ENCODE measurements at regions not wholly inside any gene's neighbourhood (a gene's known extent, or its start where the extent isn't known, plus 50 kb on each side); places are given as distances from the start of the nearest gene placed in this dataset.

DNA sequence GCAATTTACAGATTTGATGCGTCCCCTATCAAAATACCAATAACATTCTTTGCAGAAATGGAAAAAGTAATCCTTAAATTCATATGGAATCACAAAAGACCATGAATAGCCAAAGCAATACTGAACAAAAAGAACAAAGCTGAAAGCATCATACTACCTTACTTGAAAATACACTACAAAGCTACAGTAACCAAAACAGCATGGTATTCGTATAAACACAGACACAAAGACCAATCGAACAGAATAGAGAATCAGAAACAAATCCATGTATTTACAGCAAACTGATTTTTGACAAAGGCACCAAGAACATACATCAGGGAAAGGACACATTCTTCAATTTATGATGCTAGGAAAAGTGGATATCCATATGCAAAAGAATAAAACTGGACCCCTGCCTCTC, 206.5 kb upstream of the PDE10A start:
- DNase-seq: no peak

DNA sequence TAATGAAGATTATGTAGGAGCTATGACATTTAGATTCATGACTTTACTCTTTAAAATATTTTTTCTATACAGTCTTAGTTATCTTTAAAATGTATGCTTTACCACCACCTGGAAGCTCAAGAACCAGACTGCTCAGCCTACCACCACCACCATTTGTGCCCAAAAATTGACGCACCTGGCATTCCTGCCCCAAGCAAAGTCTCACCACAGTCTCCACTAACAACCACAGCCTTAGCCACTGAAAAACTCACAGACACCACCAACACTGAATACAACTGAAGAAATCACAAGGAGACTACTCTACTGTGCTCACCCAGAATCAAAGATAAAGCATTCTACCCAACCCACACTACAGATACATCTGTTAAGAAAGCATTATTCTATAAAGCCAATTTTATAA, 201.9 kb upstream of the PDE10A start:
- no peak for DNase-seq

DNA sequence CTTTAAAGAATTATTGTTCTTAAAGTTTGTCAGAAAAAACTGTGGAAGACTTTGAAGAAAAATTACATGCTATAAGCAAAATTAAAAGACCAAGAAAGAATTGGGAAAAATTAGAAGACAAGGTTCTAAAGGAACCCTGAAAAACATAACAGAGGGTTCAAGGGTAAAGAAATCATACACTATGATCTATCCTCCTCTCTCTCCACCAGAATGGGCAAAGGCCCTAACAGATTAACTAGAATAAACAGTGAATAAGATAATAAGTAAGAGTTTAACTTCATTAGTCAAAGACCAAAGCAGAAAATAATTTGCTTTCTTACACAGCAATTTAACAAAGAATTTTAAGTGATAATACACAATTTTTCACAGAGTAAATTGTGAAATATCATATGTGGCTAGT, 201.2 kb upstream of the PDE10A start:
- DNase-seq: no peak

DNA sequence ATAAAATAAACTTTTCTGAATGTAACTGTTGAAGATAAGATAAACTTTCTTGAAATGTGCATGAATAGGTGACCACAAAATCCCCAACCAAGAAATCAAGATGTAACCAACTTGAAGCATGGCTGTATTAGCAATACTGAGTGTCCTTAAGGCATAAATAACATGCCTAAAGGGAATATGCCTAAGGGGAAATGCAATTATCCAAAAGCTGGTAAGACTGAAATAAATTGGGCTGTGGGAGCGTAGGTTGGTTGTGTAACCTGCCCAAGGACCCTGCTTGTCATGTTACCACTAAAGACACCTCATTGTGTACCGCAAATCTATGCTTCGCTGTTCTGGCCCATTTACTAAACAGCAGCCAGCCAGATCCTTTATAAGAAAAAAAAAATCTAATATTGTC, 200.8 kb upstream of the PDE10A start:
- no peak for DNase-seq

DNA sequence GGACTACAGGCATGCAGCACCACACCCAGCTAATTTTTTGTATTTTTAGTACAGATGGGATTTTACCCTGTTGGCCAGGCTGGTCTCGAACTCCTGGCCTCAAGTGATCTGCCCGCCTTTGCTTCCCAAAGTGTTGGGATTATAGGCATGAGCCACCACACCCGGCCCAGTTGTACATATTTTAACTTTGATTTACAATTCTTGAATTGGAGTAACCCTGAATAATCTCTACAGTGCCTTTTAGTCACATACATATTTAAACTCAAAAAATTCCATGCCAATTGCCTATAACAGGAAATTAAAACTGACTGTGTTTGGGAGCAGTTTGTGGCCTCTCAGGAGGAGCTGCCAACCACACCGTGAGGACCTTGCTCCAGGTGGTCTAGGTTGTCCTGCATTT, 199.8 kb upstream of the PDE10A start:
- DNase-seq: no peak

DNA sequence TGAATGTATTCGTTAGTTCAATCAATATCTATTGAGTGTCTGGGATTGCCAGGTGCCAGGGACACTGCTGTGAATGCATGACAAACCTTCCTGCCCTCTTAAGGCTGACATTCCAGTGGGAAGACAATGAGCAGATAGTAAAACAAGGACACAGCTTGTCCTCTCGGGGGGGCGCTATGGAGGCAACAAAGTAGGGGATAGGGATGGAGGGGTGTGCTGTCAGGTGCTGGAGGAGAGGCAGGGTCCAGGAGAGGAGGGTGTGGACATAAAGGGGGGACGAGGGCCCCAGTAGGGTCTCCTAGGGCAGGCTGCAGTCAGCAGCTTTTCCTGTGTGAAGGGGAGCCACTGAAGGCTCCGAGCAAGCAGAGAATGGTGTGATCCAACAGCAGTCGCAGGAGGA, 198.2 kb upstream of the PDE10A start:
- DNase-seq: no peak

DNA sequence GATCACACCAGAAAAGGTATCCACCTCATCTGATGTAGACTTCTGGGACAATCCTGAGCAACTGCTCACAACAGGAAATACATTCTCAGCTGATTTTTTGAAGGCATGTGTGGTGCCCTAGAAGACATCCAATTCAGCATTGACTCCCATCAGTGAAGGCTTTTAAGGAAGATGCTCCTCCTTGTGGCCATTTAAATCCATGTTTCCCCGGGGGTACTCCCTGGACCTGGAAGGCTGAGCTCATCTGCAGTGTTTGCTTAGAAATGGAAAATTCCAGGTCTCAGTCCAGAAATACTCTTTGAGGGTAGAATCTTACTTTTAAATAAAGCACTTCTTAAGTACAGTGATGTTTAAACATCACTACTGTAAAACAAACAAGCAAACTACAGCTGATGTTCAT, 195.5 kb upstream of the PDE10A start:
- no peak for DNase-seq

DNA sequence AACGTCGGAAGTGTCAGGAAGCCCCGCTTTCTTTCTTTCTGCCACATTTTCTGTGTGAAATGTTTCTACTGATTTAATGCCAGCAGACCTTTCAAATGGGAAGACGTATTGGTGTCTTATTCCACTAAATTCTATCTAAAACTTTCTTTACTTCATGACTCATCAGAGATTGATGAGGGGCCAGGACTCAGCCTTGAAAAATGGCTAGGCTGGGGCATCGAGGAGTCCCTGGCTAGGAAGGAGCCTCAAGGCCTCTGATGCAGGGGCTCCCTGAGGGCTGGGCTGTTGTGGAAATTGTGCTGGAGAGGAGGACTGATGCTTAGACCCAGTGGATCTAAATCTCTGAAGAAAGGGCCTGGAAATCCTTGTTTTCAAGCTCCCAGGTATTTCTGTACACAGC, 192.8 kb upstream of the PDE10A start:
- no peak for DNase-seq

DNA sequence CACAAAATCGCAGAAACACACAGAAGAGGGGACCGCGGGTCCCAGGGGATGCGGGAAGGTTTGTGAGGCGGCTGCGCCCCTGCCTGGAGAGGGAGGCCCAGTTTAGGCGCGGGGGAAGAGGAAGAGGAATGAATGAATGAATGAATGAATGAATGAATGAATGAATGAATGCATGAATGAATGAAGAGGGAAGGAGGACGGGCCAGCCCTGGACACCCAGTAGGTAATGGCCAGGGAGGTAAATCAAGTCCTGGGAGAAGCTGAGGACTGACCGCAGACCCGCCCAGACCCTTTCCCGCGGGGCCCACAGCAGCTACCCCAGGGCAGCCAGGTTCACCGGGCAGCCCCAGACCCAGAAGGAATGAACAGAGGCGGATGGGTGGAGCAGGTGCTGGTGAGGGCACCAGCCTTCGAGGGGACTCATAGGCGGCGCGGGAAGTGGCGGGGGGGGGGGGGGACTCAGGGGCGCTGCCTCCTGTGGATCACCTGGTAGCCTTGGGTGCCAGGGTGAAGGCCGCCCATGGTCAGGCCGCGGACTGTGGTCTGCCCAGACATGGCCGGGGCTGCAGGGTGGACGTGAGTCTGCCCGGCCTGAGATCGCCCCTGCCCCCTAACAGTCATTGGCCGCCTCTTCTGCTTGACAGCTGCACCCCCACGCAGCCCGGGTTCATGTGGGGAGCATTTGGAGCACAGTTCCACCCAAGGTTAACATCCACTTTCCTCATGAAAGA, 192.0 kb upstream of the PDE10A start:
- DNase-seq: no peak

DNA sequence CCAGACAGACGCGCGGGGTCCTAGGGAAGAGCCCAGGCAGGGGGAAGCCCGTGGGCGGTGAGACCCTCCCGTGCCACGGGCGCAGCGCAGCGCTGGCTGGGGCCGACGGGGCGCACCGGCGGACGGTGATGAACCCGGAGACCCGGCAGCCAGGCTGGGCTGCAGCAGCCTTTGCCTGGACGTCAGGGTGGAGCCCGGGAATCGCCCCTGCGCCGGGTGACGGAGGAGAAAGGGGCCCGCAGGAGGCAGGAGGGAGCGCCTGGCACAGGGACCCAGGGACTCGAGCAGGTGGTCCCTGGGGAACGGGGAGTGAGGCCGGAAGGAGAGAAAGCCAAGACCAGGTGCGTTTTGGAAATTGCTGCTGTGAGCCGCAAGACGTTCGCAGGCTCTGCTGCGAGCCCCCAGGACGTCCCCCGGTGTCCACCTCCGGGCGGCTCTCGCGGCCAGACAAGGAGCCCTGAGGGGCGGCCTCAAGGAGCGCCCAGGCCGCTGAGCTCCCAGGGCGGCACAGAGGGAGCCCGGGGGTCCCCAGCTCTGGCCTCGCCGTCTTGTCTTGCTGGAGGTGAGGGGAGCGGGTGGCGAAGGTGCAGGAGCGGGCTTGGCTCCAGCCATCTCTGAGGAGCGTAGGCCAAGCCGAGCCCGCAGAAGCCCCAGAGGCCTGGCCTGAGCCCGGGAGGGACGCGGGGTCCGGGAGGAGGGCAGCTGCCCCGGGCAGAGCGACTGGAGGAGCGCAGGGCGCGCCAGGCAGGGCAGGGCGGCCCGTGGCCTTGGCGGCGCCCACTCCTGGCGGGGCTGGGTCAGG, 191.2 kb upstream of the PDE10A start:
- DNase-seq: no peak

DNA sequence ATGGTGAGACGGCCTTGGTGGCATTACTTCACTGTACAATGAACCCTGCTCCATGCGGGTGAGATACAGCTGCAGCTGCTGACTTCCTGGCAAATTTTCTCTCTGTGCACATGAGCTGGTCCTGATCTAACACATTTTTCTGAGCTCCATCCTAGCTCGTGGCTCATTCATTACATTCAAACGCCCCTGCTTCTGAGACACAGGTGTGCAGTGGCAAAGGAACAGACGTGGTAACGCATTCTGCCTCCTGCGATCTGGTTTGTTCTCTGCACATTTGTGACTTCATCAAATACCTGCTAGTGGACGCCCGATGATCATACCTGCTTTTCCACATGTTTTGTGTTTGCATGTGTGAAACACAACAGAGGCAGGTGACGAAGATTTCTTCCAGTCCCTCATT, 189.6 kb upstream of the PDE10A start:
- DNase-seq: no peak

DNA sequence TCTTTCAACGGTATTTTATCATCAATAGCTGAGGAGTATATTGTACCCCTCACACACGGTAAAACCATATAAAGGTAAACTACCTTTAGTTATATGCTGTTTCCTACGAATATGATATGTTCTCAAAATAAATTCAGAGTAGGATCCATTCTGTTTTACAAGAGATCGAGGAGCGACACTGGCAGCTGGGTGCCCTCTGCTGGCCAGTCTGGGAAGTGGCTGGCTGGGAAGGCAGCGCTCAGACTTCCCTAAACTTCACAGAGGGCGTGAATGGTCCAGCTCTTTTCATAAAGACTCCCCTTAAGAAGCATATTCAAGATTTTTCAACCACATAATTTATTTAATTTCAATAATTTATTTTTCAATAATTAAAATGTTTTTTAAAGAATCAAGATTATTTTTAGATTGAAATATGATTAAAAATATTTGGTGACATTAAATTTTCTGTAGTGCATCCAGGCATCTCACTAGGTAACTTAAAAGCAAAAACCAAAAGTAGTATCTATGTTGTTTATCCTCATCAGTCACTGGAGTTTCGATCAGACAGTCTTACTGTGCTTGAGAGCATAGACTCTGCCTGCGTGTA, 187.5 kb upstream of the PDE10A start:
- DNase-seq: no peak

DNA sequence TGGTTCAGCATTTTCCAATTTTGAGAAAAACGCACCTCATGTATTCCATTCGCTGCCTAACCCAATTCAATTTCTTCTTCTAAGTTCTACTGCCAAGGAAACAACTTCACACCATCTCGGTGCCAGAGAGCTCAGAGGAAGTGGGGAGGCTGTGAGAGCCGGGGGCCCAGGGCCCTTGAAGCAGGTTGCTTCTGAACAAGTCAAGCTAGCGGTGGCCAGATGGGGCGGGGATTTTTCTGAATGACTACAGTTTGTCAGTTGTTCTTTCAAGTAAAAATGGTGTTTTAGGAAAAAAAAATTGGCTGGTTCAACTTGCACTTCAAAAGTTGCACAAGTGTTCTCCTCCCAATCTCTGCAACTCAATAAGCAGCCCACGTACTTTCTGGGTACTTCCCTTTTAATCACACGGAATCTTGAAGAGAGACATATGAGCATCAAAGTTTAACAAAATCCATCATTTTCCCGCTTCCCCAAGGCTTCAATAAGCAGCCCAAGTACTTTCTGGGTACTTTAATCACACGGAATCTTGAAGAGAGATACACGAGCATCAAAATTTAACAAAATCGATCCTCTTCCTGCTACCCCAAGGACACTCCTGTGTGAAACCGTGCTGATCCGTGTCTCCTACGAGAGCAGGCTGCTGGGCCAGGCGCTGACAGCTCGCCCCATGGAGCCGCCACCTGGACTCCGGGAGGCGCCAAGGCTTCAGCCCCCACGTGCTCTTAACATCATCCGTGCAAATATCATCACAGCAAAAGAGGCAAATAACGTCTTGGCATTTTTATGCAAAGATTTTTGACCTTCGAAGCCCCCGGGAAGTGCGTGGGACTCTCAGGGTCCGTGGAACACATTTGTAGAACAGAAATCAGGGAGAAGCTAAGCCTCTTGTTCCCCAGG, 186.7 kb upstream of the PDE10A start:
- no peak for DNase-seq

DNA sequence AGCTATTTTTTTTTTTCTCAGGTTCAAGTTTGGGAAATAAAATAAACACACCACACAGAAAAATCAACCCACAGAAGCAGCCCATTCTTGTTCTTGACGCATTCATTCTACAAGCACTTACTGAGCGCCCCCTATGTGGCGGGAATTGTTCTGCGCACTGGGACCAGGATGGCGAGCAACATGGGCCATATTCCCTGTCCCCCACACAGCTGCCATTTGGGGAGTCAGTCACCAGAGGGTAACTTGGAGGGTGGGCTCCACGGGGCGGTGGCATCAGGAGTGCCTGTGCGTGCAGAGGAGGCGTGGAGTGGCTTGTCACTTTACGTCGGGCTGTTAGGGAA, 185.0 kb upstream of the PDE10A start:
- no peak for DNase-seq

DNA sequence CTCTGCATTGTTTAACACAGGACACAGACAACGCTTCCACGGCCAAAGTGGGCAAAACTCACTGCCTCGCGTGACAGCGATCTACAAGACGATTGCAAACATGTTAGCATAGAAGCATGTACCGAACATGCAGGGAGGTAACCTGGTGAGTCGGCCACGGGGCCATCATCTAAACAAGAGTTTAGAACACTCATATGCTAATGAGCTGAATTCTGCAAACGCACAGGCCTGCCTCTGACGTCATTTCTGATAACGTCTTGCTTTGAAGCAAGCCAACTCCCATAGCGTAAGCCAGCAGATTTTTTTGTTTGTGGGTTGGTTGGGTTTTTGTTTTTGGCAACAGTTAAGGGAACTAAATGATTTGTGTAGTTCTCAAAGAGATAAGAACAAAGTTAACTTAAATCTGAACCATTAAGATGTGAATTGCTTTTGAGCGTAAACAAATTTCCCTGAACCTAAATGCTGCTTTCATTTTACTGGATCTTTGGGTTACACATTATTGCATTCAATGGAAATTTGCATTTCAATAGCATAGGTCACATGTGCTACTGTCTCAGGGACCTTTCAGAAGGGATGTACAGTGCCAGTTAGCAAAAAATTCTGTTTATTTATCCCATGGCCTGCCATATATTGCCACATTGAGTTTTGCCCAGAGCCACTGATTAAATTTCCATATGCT, 184.5 kb upstream of the PDE10A start:
- DNase-seq: no peak

DNA sequence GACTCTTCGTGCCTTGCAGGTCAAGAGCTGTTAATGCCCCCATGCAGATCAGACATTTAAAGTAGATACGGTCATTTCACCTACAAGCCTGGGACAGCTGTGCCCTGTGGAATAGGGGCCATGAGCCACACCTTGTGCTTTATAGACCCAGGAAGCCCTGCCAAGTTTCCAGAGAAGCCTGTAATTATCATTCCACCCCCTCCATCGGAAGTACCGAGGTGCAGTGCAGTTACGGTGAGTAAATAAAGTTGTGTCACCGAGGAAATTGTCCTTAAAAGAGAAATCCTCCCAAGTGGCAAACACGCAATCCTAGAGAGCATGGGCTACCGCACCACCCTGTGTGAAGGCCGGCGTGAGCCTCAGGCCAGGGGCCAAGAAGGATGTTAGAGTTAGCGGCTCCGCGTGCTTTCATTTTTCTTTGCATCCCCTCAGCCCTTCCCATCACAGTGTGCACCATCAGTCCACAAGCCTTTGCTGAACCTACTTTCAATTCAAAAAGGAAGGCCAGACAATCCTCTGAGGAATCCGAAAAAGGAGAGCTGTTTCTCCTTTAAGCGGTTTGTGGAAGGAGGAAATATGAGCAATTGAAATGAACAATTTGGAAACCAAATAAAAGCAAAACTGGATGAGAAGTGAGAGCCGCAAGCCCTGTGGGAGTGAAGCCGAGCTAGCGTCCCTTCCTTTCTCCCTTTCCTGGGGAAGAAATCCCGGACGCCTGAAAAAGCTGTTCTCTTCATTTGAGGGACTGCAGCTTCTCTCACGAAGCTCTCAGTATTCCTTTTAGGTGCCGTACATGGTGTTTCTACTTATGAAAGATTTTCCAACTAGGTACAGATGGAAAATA, 183.3 kb upstream of the PDE10A start:
- no peak for DNase-seq

DNA sequence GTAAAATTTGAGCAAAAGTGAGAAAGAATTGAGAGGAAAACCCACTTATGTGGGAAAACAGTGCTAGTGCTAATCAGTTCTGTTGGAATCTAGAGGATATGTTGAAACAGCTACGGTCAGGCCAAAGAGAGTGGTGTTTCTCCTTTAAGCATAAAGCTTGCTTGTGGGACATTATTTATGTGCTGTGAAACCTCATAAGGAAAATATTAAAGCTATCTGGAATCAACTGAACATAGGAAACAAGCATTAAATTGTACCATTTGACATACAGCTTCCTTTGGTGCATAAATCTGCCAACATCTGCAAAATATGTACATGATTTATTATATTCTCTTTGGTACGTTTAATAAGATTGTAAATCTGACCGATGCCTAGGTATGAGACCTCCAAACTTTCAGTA, 182.5 kb upstream of the PDE10A start:
- DNase-seq: no peak

DNA sequence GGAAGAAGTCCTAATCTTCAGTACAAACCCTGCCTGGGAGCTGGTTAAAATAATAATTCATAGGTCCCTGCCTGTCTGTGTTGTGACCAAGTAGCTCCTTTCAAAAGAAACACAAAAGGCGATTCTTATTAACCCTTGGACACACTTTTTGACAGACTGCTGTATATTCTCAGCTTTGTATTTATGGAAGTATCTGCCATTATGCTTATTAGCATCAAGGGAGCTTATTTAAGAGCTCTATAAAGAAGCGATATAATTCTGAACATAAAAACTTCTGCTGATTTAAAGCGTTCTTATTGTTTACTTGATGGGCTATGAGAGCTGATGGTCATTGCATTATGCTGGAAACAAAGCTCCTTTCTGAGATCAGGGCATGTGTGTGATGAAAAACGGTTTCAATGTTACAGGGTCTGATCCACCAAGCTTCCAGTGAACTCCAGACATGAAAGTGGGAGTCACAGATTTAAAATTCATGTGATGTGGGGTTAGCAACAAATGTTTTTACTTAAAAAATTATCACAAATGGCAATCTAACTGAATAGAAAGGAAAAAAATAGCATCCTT, 181.8 kb upstream of the PDE10A start:
- no peak for DNase-seq

DNA sequence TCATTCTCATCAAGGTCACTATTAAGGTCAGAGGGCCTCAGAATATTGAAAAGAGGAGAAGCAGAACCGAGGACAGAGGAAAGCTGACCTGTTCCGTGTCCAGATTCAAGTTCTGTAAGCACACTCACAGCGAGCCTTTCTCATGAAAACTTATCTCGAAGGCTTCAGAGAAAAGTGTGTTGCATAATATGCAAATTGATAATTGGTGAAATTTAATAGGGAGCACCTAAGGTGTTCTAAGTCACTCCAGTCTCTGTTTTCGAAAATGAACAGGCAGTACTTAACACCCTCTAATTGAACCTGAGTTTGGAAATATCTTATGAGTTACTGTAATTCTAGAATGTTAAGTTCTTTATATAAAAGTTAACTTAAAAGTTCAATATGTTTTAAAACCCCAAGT, 181.2 kb upstream of the PDE10A start:
- no peak for DNase-seq

DNA sequence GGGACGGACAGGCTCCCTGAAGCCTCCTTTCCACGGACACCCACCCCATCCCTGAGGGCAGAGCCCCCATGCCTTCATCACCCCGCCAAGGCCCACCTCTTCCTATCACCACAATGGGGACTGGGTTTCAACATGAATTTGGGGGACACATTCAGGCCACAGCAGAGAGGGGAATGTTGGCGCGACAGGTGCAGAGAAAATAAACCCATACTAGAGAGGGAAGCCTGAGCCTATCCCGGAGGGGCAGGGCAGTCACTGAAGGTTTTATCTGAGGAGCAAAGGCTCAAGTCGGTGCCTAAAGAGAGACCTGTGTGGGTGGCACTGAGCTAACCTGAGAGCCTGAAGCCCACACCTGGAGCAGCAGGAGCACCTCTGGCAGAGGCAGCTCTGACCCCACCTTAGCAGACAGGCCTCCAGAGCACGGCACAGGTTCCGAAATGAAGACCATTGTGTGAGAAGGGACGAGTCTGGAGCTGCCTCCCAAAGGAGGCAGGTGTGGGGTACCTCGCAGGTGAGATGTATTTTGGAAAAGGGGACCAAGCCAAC, 180.6 kb upstream of the PDE10A start:
- no peak for DNase-seq

DNA sequence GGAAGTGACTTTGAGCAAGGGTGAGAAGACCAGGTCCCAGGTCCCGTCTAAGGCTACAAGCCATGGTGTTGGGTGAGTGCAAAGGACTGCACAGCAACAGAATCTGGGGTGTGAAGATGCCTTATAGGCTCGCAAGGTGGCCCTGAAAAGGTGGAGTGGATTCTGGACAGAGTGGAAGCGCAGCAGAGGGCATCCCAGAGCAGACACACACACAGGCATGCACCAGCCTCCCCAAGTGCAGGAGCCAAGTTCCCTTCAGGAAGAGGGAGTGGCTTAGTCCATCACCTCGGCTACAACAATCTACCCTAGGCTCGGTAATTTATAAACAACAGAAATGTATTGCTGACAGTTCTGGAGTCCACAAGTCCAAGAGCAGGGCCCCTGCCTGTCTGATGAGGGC, 180.1 kb upstream of the PDE10A start:
- no peak for DNase-seq
